Spleen (tissue), 11 donors: ENCODE measurements at regions not wholly inside any gene's neighbourhood (a gene's known extent, or its start where the extent isn't known, plus 50 kb on each side); places are given as distances from the start of the nearest gene placed in this dataset.

Source experiments
- DNase-seq: peaks from one replicate; pipeline ENCODE4 v3.0.0-alpha.2; 2020
- H3K27ac ChIP-seq, 8 donors: fragments of 200-600 bp; sonication (generic) in 7 of 8; 1 replicate in 4 of 8; 2 replicates in 4 of 8; pipeline versions ENCODE4 v1.5.0 to v1.8.0; 2016 to 2021; ENCODE audit warnings: inconsistent platforms in 4 of 8, mild to moderate bottlenecking in 4 of 8, moderate library complexity in 1 of 8
- H3K27me3 ChIP-seq, 7 donors: fragments of 200-600 bp; sonication (generic) in 6 of 7; replicated peaks in 1 of 7; 1 replicate in 4 of 7; 2 replicates in 3 of 7; pipeline versions ENCODE4 v1.5.0 to v1.8.0; 2016 to 2021; ENCODE audit warnings: inconsistent platforms in 3 of 7, mild to moderate bottlenecking in 1 of 7
- H3K36me3 ChIP-seq, 6 donors: fragments of 200-600 bp; sonication (generic) in 5 of 6; 1 replicate in 4 of 6; 2 replicates in 2 of 6; pipeline versions ENCODE4 v1.5.0 to v1.8.0; 2016 to 2021; ENCODE audit warnings: inconsistent platforms in 2 of 6
- H3K4me1 ChIP-seq, 6 donors: fragments of 200-600 bp; sonication (generic) in 5 of 6; 1 replicate in 3 of 6; 2 replicates in 3 of 6; pipeline versions ENCODE4 v1.5.0 to v1.8.0; 2016 to 2021; ENCODE audit warnings: inconsistent platforms in 3 of 6
- H3K4me3 ChIP-seq, 8 donors: fragments of 200-600 bp; sonication (generic) in 7 of 8; 1 replicate in 4 of 8; 2 replicates in 4 of 8; pipeline versions ENCODE4 v1.5.0 to v1.8.0; 2016 to 2021; ENCODE audit warnings: inconsistent platforms in 4 of 8, mild to moderate bottlenecking in 4 of 8, moderate library complexity in 2 of 8
- H3K9me3 ChIP-seq, 8 donors: fragments of 200-600 bp; sonication (generic) in 7 of 8; 1 replicate in 4 of 8; 2 replicates in 4 of 8; pipeline versions ENCODE4 v1.5.0 to v1.8.0; 2016 to 2021; ENCODE audit warnings: inconsistent platforms in 4 of 8
- POLR2A ChIP-seq, 3 donors: fragments of 450-650 bp; IDR thresholded peaks; one replicate each; pipeline ENCODE4 v1.5.1; 2017; ENCODE audit warnings: antibody characterized with exemption in 3 of 3, mild to moderate bottlenecking in 1 of 3
- POLR2AphosphoS5 ChIP-seq, 3 donors: sonication (generic); formaldehyde crosslinking; IDR thresholded peaks; one replicate each; pipeline ENCODE4 v1.5.1; 2017; ENCODE audit warnings: antibody characterized with exemption in 3 of 3
- WGBS, 5 donors: extraction: QIAGEN DNeasy Blood & Tissue Kit in 3 of 5; methylation state at CpG; one replicate each; pipeline versions ENCODE4 v1.1.5 to v1.1.7; 2013 to 2018; 5-methylcytosine and 5-hydroxymethylcytosine counted together
- intact Hi-C: fragments of 100-400 bp; cut with DNase I; formaldehyde crosslinking; loops from one replicate; pipeline ENCODE4 v1.15.0; 2023; ENCODE audit warnings: low total_unique reads
- TF ChIP-seq, protein P1 (sequence below), 11 experiments: fragments of 200-600 bp in 7 of 11; fragments of 450-650 bp in 4 of 11; sonication (generic) in 4 of 11; IDR thresholded peaks in 8 of 11; conservative IDR thresholded peaks in 3 of 11; 1 replicate in 7 of 11; 2 replicates in 4 of 11; pipeline versions ENCODE4 v1.4.0 to v1.8.0; 2016 to 2021; ENCODE audit warnings: antibody characterized with exemption in 11 of 11, inconsistent platforms in 4 of 11, mild to moderate bottlenecking in 1 of 11
- donor health status: healthy with polysubstance abuse.
- donor health status: DM: no; HTN: no; CAD: no; lungs with moderate emphysema.
- donor health status: DM: no; HTN: no; CAD: no.
- donor health status: Bipolar disorder and iron deficiency.
- donor health status: healthy.
- donor health status: DM: no; HTN: no; CAD: no.
- donor health status: DM: yes; HTN: yes; CAD: no.

DNA sequence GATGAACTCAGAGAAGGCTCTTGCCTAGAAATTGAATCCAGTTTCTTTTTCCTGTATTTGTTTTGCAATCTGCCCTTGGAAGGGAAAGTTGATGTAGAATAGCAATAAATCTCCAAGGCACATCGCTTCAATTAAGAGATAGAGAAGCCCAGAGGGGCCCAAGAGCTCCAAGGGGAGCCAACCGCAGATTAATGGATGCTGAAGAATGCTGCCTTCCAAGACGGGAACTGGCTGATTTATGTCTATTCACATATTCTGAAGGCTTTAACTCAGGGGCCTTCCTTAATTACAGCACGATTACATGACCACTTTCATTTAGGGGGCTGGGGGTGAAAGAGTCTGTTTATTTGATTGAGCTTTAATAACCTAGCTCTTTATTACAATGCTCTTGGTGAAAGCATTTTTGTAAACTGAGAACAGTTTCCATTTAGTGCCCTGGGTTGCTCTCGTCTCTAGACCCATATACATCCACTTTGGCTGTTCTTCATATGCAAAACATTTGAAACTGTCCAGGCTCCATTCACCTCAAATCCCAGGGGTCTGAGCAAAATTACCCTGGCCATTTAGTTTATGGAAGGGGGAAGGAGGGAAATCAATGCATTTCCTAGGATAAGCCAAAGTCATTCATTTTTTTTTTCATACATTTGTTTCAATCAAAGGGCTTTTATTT, 87.4 kb upstream of the CLDN14 start:
- Histone ChIP-seq H3K36me3 (no peaks in the 10 kb centered on the region), H3K4me1 (no peaks in the 10 kb centered on the region), H3K27me3 (peaks cover 0 to 27% (median 0%) of the 10 kb centered on the region in 7 donors), H3K9me3 (peaks cover 0 to 5% (median 0%) of the 10 kb centered on the region in 8 donors), H3K27ac (no peak overlapping the region), H3K4me3 (no peak overlapping the region)
- WGBS, 5 donors: 64 to 74% (median 70%) methylated on average over 5 of the region's 5 CpGs
- DNase-seq: no peak
- TF ChIP-seq POLR2A (IDR thresholded peaks at IDR 0.05) (no peak), POLR2AphosphoS5 (IDR thresholded peaks at IDR 0.05) (no peak)
- TF ChIP-seq, protein P1, sequence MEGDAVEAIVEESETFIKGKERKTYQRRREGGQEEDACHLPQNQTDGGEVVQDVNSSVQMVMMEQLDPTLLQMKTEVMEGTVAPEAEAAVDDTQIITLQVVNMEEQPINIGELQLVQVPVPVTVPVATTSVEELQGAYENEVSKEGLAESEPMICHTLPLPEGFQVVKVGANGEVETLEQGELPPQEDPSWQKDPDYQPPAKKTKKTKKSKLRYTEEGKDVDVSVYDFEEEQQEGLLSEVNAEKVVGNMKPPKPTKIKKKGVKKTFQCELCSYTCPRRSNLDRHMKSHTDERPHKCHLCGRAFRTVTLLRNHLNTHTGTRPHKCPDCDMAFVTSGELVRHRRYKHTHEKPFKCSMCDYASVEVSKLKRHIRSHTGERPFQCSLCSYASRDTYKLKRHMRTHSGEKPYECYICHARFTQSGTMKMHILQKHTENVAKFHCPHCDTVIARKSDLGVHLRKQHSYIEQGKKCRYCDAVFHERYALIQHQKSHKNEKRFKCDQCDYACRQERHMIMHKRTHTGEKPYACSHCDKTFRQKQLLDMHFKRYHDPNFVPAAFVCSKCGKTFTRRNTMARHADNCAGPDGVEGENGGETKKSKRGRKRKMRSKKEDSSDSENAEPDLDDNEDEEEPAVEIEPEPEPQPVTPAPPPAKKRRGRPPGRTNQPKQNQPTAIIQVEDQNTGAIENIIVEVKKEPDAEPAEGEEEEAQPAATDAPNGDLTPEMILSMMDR (IDR thresholded peaks at IDR 0.05 in 8 of 11, conservative IDR thresholded peaks at IDR 0.05 in 3 of 11): no peak
- intact Hi-C loops: no loop called here

DNA sequence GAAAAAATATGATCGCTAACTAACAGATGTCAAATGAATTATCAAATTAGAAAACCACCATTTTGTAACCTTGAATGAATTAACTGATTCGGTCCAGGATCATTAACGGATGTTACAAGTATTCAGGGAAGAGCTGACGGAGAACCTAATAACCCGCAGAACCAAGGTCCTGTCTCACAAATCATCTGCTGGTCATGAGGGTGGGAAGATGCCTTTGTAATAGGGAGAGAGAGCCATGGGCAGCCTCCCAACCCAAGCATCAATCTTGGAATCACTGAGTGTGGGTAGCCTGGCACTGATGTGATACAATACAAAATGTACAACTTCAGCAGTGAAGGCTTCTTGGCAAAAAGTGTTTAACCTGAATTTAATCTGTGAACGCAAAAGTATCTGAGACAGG, 89.6 kb upstream of the CLDN14 start:
- peaks cover 0 to 14% (median 0%) of the 10 kb centered on the region in 7 donors for H3K27me3 ChIP-seq
- no peaks in the 10 kb centered on the region for H3K36me3 ChIP-seq
- peaks cover 0 to 4% (median 0%) of the 10 kb centered on the region in 8 donors for H3K9me3 ChIP-seq
- no peak for DNase-seq
- no peaks in the 10 kb centered on the region for H3K4me1 ChIP-seq
- H3K27ac ChIP-seq: no peak overlapping the region
- WGBS, 5 donors: 93 to 97% (median 96%) methylated on average over 6 of the region's 6 CpGs
- intact Hi-C loops: no loop called here
- TF ChIP-seq, protein P1 (IDR thresholded peaks at IDR 0.05 in 8 of 11, conservative IDR thresholded peaks at IDR 0.05 in 3 of 11): no peak
- TF ChIP-seq POLR2AphosphoS5 (IDR thresholded peaks at IDR 0.05): no peak
- TF ChIP-seq POLR2A (IDR thresholded peaks at IDR 0.05): no peak
- no peak overlapping the region for H3K4me3 ChIP-seq

DNA sequence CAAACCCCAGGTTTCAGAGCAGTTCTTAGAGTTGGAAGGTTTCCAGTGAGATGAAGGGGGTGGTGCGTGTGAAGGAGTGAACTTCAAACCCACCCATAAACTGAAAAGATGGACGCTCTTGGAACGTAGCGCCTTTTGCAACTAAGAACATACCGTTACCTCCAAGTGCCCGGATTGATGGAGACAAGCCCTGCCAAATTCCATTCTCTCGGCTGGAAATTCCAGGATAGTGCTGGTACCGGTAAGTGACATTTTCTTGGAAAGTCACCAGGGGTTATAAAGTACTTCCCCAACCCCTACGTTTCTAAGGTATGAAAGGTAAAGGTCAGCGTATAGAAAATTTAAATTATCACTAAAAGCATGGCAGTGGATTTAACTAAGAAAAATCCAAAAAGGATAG, 91.6 kb upstream of the CLDN14 start:
- WGBS, 5 donors: 66 to 76% (median 75%) methylated on average over 10 of the region's 10 CpGs
- intact Hi-C loops: no loop called here
- Histone ChIP-seq H3K4me3 (no peak overlapping the region), H3K36me3 (no peaks in the 10 kb centered on the region), H3K27ac (no peak overlapping the region), H3K27me3 (peaks cover 0 to 14% (median 0%) of the 10 kb centered on the region in 7 donors), H3K4me1 (no peaks in the 10 kb centered on the region), H3K9me3 (no peaks in the 10 kb centered on the region)
- TF ChIP-seq POLR2AphosphoS5 (IDR thresholded peaks at IDR 0.05) (no peak), POLR2A (IDR thresholded peaks at IDR 0.05) (no peak)
- TF ChIP-seq, protein P1 (IDR thresholded peaks at IDR 0.05 in 8 of 11, conservative IDR thresholded peaks at IDR 0.05 in 3 of 11): no peak
- no peak for DNase-seq

DNA sequence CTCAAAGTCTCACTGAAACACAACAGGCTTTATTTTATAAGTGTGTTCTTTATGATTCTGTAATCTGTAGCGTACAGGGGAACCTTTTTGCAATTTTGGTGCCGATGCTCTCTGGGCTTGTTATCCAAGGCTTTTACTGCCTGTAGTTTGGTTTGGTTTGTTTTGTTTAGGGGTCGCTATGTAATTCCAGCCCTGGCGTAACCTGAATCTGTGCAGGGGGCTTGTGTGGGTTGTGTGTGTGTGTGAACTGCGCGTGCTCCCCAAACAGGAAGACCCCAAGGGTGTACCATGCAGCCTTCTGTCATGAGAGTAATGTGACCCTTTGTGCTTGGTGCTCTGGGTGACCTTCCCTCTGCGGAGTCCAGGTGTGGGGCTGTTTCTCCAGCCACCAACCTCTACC, 92.1 kb upstream of the CLDN14 start:
- Histone ChIP-seq H3K27ac (no peak overlapping the region), H3K9me3 (no peaks in the 10 kb centered on the region), H3K4me3 (no peak overlapping the region), H3K4me1 (no peaks in the 10 kb centered on the region), H3K36me3 (no peaks in the 10 kb centered on the region), H3K27me3 (peaks cover 0 to 11% (median 0%) of the 10 kb centered on the region in 7 donors)
- 87 to 96% (median 89%) methylated on average over 7 of the region's 7 CpGs for WGBS, 5 donors
- TF ChIP-seq POLR2AphosphoS5 (IDR thresholded peaks at IDR 0.05) (no peak), POLR2A (IDR thresholded peaks at IDR 0.05) (no peak)
- TF ChIP-seq, protein P1 (IDR thresholded peaks at IDR 0.05 in 8 of 11, conservative IDR thresholded peaks at IDR 0.05 in 3 of 11): no peak
- DNase-seq: no peak
- intact Hi-C loops: no loop called here
